H1 (cell line): ENCODE measurements at regions not wholly inside any gene's neighbourhood (a gene's known extent, or its start where the extent isn't known, plus 50 kb on each side); places are given as distances from the start of the nearest gene placed in this dataset.

Experiments used
- CREB1 ChIP-seq: IDR thresholded peaks from 2 replicates; pipeline ENCODE4 v1.6.1; 2012; ENCODE audit warnings: inconsistent platforms
- SP1 ChIP-seq: IDR thresholded peaks from 2 replicates; pipeline ENCODE4 v1.6.1; 2011; ENCODE audit warnings: low read depth, low read length
- TAF1 ChIP-seq: IDR thresholded peaks from 2 replicates; pipeline ENCODE4 v1.6.1; 2011; ENCODE audit warnings: mild to moderate bottlenecking, low read depth, low read length
- TF ChIP-seq, protein P1 (sequence below), 3 experiments: IDR thresholded peaks; 1 replicate in 2 of 3; 2 replicates in 1 of 3; pipeline versions ENCODE4 v1.5.1 to v1.6.1; 2011; ENCODE audit warnings: low read length in 3 of 3, mild to moderate bottlenecking in 3 of 3, inconsistent platforms in 2 of 3, low read depth in 1 of 3, moderate library complexity in 1 of 3; ENCODE audit not compliant: insufficient read depth in 1 of 3; ENCODE audit errors: control extremely low read depth in 1 of 3

DNA sequence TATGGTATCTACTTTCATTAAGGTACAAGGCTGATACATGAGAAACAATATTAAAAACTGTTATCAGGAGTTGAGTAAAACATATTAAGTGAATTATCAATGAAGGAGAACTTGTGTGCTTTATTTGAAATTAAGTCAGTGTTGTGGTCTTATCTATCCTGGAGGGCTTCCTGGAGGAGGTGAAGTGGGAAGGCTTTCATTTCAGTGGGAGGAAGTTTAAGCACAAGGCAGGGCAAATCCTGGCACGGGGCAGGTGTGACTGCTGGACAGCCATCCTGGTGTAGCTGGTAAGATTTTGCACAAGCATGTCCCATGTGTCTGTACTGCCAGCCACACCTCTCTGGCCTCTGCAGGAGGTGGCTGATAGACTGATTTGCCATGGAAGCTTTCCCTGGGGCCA is 159.7 kb upstream of the SKOR2 start:
- TF ChIP-seq SP1 (no peak), TAF1 (no peak), CREB1 (no peak)
- TF ChIP-seq, protein P1, sequence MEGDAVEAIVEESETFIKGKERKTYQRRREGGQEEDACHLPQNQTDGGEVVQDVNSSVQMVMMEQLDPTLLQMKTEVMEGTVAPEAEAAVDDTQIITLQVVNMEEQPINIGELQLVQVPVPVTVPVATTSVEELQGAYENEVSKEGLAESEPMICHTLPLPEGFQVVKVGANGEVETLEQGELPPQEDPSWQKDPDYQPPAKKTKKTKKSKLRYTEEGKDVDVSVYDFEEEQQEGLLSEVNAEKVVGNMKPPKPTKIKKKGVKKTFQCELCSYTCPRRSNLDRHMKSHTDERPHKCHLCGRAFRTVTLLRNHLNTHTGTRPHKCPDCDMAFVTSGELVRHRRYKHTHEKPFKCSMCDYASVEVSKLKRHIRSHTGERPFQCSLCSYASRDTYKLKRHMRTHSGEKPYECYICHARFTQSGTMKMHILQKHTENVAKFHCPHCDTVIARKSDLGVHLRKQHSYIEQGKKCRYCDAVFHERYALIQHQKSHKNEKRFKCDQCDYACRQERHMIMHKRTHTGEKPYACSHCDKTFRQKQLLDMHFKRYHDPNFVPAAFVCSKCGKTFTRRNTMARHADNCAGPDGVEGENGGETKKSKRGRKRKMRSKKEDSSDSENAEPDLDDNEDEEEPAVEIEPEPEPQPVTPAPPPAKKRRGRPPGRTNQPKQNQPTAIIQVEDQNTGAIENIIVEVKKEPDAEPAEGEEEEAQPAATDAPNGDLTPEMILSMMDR (IDR thresholded peaks at IDR 0.05; ENCODE audit: control extremely low read depth in 1 of 3, insufficient read depth in 1 of 3, low read depth in 1 of 3, low read length in 3 of 3), result no peak
